NCI-H748 treated with DMSO at 0.1 percent for 48 hours (cell line): ENCODE measurements at regions not wholly inside any gene's neighbourhood (a gene's known extent, or its start where the extent isn't known, plus 50 kb on each side); places are given as distances from the start of the nearest gene placed in this dataset.

Source experiments
- DNase-seq: peaks from one replicate; lab custom pipeline; 2025; lab: John Stamatoyannopoulos, UW

GRCh38 chr15:85976986-85977385 lies 102.7 kb upstream of the AGBL1 start:
- DNase-seq: no peak

- DNase-seq: no peak
Observed at GRCh38 chr15:85977586-85977985, 102.1 kb upstream of the AGBL1 start.

DNA sequence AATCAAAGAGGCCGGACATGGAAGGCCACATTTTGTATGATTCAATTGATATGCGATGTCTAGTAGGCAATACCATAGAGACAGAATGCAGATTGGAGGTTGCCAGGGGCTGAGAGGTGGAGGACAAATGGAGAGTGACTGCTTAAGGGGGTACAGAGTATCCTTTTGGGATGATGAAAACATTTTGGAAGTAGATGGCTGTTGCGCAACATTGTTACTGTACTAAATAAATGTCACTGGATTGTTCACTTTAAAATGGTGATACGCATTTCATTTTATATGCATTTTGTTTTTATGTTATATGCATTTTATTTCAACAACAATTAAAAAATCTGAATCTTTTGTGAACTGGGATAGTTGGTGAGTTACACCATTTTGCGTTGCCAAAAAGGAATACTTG lies 99.7 kb upstream of the AGBL1 start:
- DNase-seq: no peak

GRCh38 chr15:85980946-85981345 lies 98.7 kb upstream of the AGBL1 start:
- no peak for DNase-seq

DNA sequence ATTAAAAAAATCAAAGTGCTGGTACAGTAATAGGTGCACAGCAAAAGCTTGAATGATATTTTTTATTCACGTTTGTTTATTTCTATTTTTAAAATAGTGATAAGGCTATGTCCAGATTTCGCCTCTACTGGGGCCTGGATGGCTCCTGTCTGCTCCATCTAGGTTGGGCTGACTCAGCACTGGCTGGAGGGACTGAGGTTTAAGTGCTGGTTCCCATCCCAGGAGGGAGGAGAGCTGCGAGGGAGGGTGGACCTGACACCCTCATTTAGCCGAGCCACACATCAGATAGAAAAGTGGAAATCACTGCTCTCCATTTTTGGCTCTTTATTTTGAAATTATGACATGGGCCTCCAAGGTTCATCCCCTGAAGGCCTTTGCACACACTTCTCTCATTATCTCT lies 95.4 kb upstream of the AGBL1 start:
- DNase-seq: no peak

DNA sequence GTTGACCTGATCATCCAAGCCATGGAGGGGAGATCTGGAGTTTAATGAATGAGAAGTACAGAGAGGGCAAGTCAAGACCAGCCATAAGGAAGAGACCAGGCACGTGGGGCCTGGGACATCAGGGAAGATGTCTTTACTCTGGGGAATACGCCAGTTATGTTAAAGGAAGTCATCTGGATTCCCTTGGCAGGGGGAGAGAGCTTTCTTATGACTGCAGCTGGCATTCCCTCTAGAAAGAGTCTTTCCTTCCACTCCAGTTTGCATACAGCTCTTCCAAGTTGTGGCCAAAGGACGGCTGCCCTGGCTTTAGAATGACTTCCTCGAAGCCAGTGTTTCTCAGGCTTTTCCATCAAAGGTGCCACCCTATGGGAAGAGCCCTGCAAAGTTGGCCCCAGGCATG lies 93.6 kb upstream of the AGBL1 start:
- DNase-seq: no peak

GRCh38 chr15:85986741-85987140 lies 92.9 kb upstream of the AGBL1 start:
- no peak for DNase-seq

- DNase-seq: no peak
Observed at GRCh38 chr15:85988741-85989140, 90.9 kb upstream of the AGBL1 start.

DNA sequence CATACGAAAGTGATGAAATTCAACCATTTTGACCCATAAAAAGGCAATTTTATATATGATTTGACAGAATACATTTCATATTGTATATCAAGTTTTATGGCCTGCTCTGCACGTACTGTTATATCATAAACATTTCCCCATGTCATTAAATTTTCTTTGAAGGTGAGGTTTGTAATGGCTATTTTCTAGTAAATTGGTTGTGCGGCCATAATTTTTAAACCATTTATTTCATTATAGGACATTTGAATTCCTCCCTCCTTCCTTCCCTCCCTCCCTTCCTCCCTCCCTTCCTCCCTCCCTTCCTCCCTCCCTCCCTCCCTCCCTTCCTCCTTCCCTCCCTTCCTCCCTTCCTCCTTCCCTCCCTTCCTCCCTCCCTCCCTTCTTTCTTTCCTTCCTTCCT lies 87.4 kb upstream of the AGBL1 start:
- DNase-seq: no peak

- DNase-seq: no peak
Observed at GRCh38 chr15:85993116-85993515, 86.6 kb upstream of the AGBL1 start.

DNA sequence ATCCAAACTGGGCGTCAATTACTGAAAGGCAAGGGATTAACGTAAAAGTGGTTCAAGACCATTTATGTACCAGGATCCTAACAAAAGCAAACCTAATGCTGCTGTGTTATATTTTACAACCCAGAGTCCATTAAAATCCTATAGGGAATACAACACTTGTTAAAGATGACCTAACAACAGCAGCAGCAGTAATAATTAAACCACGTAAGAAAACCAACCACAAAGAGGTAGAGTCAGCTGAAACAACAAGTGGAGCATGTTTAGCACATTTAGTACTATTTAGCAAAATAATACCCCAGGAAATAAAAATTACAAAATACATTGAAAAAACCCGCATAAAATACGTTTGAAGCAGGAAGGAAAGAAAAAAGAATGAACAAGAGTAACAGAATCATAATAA lies 82.1 kb upstream of the AGBL1 start:
- DNase-seq: no peak

DNA sequence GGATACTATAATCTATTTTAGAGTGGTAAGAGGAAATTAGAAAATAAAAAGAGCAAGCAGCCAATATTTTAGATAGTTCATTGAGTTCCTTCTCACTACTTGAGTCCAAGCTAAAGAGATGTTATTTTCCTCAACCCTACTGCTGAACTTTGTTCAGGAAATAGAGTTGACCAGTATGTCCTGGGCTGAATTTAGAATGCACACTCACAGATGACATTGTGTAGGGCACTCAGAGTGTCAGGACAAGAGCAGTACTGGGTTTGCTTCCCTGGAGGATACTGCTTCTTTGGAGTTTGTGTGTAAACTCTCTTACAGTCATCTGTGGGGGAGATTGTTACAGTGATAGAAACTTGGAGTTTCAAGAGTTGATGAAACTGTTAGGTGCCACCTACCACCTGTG lies 80.0 kb upstream of the AGBL1 start:
- DNase-seq: no peak

DNA sequence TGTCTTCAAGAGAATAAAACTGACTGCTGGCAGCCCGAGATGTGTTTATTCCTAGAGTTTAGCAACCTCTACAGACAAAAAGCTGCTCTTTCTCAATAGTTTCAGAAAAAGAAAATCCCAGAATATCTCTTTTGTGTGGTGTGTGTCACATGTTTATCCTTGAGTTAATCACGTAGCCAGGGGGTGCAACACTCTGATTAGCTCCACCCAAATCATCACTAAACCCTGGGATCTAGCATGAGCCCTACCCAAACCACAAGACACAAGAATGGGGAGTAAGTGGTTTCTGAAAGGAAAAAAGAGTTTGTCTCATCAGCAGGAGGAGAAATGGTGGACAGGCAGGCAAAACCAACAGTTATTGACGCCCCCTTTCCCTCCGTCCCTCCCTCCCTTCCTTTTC lies 78.5 kb upstream of the AGBL1 start:
- no peak for DNase-seq

DNA sequence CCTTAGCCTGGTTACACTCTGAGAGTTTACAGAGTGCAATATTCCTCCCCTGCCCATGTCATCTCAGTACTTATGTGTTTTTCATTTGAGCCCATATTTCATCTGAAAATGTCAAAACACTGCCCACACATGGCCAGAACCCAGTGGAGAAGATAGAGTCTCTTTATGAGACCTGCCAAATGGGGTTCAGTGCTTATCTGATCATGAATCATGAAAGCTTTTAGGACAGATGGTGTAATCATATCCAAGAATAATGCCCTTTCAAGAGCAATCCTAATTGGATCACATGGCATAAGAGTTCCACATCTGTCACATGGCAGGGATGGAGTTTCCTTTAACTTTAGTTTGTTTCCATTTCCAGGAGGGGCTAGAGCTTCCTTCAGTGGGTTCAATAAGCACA lies 77.2 kb upstream of the AGBL1 start:
- DNase-seq: no peak

DNA sequence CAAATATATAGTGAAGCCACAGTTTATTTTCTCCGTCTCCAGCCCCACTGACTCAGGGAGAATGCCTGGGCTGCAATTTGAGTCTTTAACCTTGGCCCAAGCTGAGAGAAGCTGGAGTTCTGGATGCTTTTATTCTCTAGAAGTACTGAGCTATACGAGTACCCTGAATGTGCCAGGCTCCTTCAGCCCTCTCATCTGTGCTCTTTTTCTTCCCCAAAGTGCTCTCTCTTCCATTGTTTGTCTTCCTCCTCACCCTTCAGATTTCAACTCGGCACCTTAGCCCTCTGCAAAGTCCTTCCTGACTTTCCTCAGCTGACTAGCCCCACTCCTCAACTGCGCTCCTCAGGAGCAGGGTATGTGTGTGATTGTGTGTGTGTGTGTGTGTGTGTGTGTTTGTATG lies 75.6 kb upstream of the AGBL1 start:
- no peak for DNase-seq

DNA sequence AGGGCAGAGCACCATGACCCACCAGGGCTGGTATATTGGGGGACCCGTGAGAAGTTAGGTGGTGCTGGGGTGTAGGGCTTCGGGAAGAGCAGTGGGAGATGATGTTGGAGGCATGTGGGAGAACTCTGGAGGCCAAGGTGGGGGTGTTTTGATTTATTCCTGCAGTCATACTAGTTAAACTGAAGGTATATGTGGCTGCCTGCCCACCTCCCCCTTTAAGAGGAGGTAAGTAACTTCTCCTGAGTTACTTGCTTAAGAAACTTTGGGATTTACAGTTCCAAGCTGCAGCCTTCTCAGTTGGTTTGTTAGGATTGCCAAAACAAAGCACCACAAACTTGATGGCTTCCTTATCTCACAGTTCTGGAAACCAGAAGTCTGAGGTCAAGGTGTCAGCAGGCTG lies 73.1 kb upstream of the AGBL1 start:
- DNase-seq: no peak

- DNase-seq: no peak
Observed at GRCh38 chr15:86009727-86010126, 69.9 kb upstream of the AGBL1 start.

DNA sequence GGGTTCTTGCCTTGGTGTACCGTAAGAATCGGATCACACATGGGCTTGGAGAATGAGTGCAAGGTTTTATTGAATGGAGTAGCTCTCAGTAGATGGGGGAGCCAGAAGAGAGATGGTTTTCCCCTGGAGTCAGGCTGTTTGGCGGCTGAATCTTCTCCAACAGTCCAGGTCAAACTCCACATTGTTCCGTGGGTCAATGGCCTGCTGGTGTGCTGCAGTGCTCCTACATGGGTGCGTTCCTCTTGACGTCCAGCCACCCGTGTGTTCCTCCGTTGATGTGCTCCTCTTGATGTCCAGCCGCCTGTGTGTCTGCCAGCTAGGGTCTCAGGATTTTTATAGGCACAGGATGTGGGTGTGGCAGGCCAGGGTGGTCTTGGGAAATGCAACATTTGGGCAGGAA lies 69.3 kb upstream of the AGBL1 start:
- no peak for DNase-seq

DNA sequence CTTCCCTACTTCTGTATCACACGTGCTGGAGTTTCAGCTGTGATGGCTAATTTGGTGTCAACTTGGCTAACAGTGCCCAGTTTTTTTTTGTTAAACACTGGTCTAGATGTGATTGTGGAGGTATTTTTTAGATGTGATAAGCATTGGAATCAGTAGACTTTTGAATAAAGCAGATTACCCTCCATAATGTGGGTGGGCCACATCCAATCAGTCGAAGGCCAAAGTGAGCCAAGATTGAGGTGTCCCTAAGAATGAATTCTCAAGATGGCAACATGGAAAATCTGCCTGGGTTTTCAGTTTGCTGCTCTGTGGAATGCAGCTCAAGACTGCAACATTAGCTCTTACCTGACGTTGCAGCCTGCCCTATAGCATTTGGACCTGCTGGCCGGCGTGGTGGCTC lies 68.8 kb upstream of the AGBL1 start:
- no peak for DNase-seq

GRCh38 chr15:86014016-86014415 lies 65.7 kb upstream of the AGBL1 start:
- no peak for DNase-seq

DNA sequence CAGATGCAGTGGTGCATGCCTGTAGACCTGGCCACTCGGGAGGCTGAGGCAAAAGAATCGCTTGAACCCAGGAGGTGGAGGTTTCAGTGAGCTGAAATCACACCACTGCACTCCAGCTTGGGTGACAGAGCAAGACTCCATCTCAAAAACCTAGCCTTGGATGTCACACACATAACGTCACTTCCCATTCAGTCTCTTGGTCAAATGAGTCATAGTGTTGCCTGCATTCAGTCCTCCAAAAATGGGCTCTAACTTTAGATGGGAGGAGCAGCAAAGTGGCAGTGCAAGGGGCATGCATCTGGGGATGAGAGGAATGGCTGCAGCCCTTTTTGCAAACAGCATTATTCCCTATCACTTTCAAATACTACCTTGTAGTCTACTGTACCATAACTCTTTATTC lies 62.9 kb upstream of the AGBL1 start:
- DNase-seq: no peak

GRCh38 chr15:86018679-86019078 lies 61.0 kb upstream of the AGBL1 start:
- DNase-seq: no peak

DNA sequence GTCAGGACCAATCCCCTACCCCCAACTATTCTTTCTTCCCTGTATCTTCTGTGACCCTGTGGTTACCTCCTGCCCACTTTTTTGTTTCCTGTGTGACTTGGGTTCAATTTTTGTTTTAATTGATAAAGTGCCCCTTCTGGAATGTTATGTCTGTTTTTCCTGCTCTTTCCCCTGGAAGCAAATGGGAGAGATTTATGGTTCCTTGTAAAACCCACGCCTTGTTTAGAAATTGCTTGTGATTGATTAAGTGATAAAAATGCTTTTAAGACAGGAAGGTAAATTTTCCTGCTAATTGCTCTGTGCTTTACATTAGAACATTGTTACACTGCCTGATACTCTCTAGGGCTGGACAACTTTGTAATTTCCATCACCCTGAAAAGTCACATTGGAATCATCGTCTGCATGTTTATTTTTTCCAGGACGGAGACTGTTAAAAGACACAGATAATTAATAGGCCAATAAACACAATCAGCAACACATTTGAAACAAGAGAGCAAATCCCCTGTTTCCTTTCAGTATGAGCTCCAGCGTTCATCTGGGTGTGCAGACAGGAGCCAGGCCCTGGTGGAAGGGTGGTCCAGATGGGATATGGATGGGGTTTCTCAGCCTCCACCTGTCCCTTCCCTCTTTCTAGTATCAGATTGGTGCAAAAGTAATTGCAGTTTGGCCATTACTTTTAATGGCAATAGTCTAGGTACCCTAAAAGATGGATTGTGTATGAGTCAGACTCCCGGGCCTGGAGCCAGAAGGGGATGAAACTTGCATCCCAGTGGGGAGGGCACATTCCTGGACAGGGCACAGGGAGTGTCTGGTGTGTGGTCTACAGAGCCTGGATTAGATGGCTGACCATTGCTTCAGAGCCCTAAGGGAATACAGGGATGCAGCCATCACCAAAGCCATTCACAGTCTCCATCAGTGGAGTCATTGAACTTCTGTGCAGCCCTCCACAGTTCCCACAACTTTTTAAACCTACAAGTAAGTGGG lies 58.1 kb upstream of the AGBL1 start:
- no peak for DNase-seq

GRCh38 chr15:86028961-86029360 lies 50.7 kb upstream of the AGBL1 start:
- no peak for DNase-seq
